SK-N-SH treated with all-trans-retinoic acid at 6 μM for 48 hours (cell line): ENCODE measurements at regions not wholly inside any gene's neighbourhood (a gene's known extent, or its start where the extent isn't known, plus 50 kb on each side); places are given as distances from the start of the nearest gene placed in this dataset.

Experiments used
- ATAC-seq: fragments of 200-7000 bp; cut with Tn5 transposase; 3 replicates; pipeline ENCODE4 v1.9.1; 2020; ENCODE audit warnings: mild to moderate bottlenecking, moderate library complexity
- ARNTL ChIP-seq: fragments of 450-650 bp; formaldehyde crosslinking; IDR thresholded peaks from 2 replicates; pipeline ENCODE4 v1.5.0; 2020; ENCODE audit warnings: low read depth, mild to moderate bottlenecking, moderate library complexity, borderline replicate concordance
- BACH2 ChIP-seq: fragments of 250-450 bp; sonication (Bioruptor Pico); IDR thresholded peaks from 2 replicates; pipeline ENCODE4 v1.9.0; 2021; ENCODE audit warnings: mild to moderate bottlenecking, borderline replicate concordance
- CSDC2 ChIP-seq: fragments of 250-450 bp; sonication (Bioruptor Pico); IDR thresholded peaks from 2 replicates; pipeline ENCODE4 v1.5.0; 2020; ENCODE audit warnings: mild to moderate bottlenecking, moderate library complexity
- ESRRG ChIP-seq: fragments of 250-450 bp; sonication (Bioruptor Pico); IDR thresholded peaks from 2 replicates; pipeline ENCODE4 v1.6.1; 2021; ENCODE audit warnings: mild to moderate bottlenecking
- GLIS3 ChIP-seq: fragments of 250-450 bp; sonication (Bioruptor Pico); IDR thresholded peaks from 2 replicates; pipeline ENCODE4 v1.5.0; 2020; ENCODE audit warnings: mild to moderate bottlenecking, moderate library complexity
- ISL1 ChIP-seq: fragments of 250-450 bp; sonication (Bioruptor Pico); IDR thresholded peaks from 2 replicates; pipeline ENCODE4 v2.1.2; 2022; ENCODE audit warnings: mild to moderate bottlenecking, moderate library complexity
- OSR1 ChIP-seq: fragments of 250-450 bp; sonication (Bioruptor Pico); IDR thresholded peaks from 2 replicates; pipeline ENCODE4 v1.8.0; 2022; ENCODE audit warnings: moderate library complexity, mild to moderate bottlenecking, inconsistent platforms
- PPARA ChIP-seq: fragments of 250-450 bp; sonication (Bioruptor Pico); IDR thresholded peaks from 2 replicates; pipeline ENCODE4 v1.5.0; 2020; ENCODE audit warnings: mild to moderate bottlenecking, borderline replicate concordance
- RARB ChIP-seq: fragments of 250-450 bp; sonication (Bioruptor Pico); IDR thresholded peaks from 2 replicates; pipeline ENCODE4 v1.8.0; 2021; ENCODE audit warnings: mild to moderate bottlenecking, moderate library complexity
- SNAI2 ChIP-seq: fragments of 250-450 bp; sonication (Bioruptor Pico); IDR thresholded peaks from 2 replicates; pipeline ENCODE4 v1.5.0; 2020; ENCODE audit warnings: mild to moderate bottlenecking, moderate library complexity
- TCF4 ChIP-seq: fragments of 250-450 bp; sonication (Bioruptor Pico); IDR thresholded peaks from 2 replicates; pipeline ENCODE4 v1.8.0; 2021; ENCODE audit warnings: mild to moderate bottlenecking, moderate library complexity, borderline replicate concordance
- ZC3H10 ChIP-seq: fragments of 250-450 bp; sonication (Bioruptor Pico); IDR thresholded peaks from 2 replicates; pipeline ENCODE4 v1.5.1; 2021; ENCODE audit warnings: mild to moderate bottlenecking, moderate library complexity
- ZFP3 ChIP-seq: fragments of 250-450 bp; sonication (Bioruptor Pico); IDR thresholded peaks from 2 replicates; pipeline ENCODE4 v1.5.0; 2020; ENCODE audit warnings: mild to moderate bottlenecking, moderate library complexity
- ZFP30 ChIP-seq: fragments of 450-650 bp; formaldehyde crosslinking; IDR thresholded peaks from 2 replicates; pipeline ENCODE4 v1.5.0; 2022; ENCODE audit warnings: mild to moderate bottlenecking, moderate library complexity
- ZNF565 ChIP-seq: fragments of 450-650 bp; formaldehyde crosslinking; conservative IDR thresholded peaks from 2 replicates; pipeline ENCODE4 v1.5.0; 2020; ENCODE audit warnings: low read depth, mild to moderate bottlenecking, moderate library complexity
- ZNF70 ChIP-seq: fragments of 450-650 bp; formaldehyde crosslinking; IDR thresholded peaks from 2 replicates; pipeline ENCODE4 v1.5.0; 2020; ENCODE audit warnings: mild to moderate bottlenecking, moderate library complexity
- ZNF8 ChIP-seq: fragments of 450-650 bp; formaldehyde crosslinking; IDR thresholded peaks from 2 replicates; pipeline ENCODE4 v1.5.0; 2020; ENCODE audit warnings: mild to moderate bottlenecking, moderate library complexity
- TF ChIP-seq, protein P1 (sequence below): fragments of 250-450 bp; sonication (Bioruptor Pico); IDR thresholded peaks from 2 replicates; pipeline ENCODE4 v1.8.0; 2021; ENCODE audit warnings: low read depth, mild to moderate bottlenecking, moderate library complexity, borderline replicate concordance
- TF ChIP-seq, protein P2 (sequence below): fragments of 250-450 bp; sonication (Bioruptor Pico); IDR thresholded peaks from 2 replicates; pipeline ENCODE4 v1.5.1; 2021; ENCODE audit warnings: mild to moderate bottlenecking, moderate library complexity
- TF ChIP-seq, protein P3 (sequence below): fragments of 250-450 bp; sonication (Bioruptor Pico); IDR thresholded peaks from 2 replicates; pipeline ENCODE4 v1.5.0; 2020; ENCODE audit warnings: mild to moderate bottlenecking, moderate library complexity
- TF ChIP-seq, protein P4 (sequence below): fragments of 250-450 bp; sonication (Bioruptor Pico); IDR thresholded peaks from 2 replicates; pipeline ENCODE4 v1.5.1; 2020; ENCODE audit warnings: low read depth, mild to moderate bottlenecking, moderate library complexity

DNA sequence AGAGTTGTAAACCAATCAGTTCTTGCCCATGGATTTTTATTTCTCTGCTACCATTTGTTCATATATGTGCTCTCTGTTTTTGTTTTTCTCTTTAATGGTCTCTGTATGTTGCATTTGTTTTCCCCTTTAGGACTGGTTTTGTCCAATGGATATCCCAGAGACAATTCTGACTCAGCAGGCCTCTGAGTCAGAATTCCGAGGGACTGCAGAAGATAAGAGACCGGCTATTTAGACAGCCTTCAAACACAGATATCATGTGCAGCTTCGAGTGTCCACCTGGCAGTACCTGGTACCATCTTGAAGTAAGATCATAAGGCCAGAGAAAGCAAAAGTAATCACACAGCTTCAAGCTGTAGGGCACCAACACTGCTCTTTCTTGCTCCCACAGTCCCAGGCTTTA lies 125.5 kb downstream of the ELOVL4 start:
- no peak for ATAC-seq
- TF ChIP-seq BACH2 (no peak), ESRRG (CRISPR knock-in tag) (no peak), ZNF8 (CRISPR knock-in tag) (no peak), ARNTL (CRISPR knock-in tag) (no peak), CSDC2 (CRISPR knock-in tag) (no peak), ZFP3 (CRISPR knock-in tag) (no peak), PPARA (CRISPR knock-in tag) (no peak), GLIS3 (CRISPR knock-in tag) (no peak), ISL1 (CRISPR knock-in tag) (no peak), SNAI2 (no peak), TCF4 (CRISPR knock-in tag) (no peak), ZFP30 (no peak)
- TF ChIP-seq, protein P1, sequence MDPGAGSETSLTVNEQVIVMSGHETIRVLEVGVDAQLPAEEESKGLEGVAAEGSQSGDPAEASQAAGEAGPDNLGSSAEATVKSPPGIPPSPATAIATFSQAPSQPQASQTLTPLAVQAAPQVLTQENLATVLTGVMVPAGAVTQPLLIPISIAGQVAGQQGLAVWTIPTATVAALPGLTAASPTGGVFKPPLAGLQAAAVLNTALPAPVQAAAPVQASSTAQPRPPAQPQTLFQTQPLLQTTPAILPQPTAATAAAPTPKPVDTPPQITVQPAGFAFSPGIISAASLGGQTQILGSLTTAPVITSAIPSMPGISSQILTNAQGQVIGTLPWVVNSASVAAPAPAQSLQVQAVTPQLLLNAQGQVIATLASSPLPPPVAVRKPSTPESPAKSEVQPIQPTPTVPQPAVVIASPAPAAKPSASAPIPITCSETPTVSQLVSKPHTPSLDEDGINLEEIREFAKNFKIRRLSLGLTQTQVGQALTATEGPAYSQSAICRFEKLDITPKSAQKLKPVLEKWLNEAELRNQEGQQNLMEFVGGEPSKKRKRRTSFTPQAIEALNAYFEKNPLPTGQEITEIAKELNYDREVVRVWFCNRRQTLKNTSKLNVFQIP (CRISPR knock-in tag) = no peak
- TF ChIP-seq, protein P2, sequence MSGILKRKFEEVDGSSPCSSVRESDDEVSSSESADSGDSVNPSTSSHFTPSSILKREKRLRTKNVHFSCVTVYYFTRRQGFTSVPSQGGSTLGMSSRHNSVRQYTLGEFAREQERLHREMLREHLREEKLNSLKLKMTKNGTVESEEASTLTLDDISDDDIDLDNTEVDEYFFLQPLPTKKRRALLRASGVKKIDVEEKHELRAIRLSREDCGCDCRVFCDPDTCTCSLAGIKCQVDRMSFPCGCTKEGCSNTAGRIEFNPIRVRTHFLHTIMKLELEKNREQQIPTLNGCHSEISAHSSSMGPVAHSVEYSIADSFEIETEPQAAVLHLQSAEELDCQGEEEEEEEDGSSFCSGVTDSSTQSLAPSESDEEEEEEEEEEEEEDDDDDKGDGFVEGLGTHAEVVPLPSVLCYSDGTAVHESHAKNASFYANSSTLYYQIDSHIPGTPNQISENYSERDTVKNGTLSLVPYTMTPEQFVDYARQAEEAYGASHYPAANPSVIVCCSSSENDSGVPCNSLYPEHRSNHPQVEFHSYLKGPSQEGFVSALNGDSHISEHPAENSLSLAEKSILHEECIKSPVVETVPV (CRISPR knock-in tag) = no peak
- TF ChIP-seq, protein P3, sequence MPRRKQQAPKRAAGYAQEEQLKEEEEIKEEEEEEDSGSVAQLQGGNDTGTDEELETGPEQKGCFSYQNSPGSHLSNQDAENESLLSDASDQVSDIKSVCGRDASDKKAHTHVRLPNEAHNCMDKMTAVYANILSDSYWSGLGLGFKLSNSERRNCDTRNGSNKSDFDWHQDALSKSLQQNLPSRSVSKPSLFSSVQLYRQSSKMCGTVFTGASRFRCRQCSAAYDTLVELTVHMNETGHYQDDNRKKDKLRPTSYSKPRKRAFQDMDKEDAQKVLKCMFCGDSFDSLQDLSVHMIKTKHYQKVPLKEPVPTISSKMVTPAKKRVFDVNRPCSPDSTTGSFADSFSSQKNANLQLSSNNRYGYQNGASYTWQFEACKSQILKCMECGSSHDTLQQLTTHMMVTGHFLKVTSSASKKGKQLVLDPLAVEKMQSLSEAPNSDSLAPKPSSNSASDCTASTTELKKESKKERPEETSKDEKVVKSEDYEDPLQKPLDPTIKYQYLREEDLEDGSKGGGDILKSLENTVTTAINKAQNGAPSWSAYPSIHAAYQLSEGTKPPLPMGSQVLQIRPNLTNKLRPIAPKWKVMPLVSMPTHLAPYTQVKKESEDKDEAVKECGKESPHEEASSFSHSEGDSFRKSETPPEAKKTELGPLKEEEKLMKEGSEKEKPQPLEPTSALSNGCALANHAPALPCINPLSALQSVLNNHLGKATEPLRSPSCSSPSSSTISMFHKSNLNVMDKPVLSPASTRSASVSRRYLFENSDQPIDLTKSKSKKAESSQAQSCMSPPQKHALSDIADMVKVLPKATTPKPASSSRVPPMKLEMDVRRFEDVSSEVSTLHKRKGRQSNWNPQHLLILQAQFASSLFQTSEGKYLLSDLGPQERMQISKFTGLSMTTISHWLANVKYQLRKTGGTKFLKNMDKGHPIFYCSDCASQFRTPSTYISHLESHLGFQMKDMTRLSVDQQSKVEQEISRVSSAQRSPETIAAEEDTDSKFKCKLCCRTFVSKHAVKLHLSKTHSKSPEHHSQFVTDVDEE (CRISPR knock-in tag) = no peak

DNA sequence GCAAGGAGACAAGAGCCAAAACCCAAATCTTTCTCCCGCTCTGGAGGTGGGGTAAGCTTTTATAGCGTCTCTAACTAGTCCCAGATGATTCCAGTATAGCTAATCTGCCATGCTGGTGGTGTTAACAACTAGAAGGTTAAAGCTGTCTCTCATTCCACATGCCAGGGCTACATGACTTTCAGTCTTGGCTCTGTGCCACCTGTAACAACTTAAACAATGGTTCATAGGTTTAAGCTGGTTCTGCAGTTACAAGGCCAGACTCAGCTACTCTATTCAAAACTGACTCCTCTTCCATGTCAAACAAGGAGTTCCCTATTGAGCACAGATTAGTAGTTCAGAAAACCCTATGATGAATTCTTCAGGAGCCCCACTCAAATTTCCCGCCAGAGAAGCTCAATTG lies 128.9 kb downstream of the ELOVL4 start:
- TF ChIP-seq ZFP3 (CRISPR knock-in tag) (no peak), ZFP30 (no peak), ARNTL (CRISPR knock-in tag) (no peak), ISL1 (CRISPR knock-in tag) (no peak)
- TF ChIP-seq, all 23 proteins: peak for 0
- ATAC-seq = no peak

DNA sequence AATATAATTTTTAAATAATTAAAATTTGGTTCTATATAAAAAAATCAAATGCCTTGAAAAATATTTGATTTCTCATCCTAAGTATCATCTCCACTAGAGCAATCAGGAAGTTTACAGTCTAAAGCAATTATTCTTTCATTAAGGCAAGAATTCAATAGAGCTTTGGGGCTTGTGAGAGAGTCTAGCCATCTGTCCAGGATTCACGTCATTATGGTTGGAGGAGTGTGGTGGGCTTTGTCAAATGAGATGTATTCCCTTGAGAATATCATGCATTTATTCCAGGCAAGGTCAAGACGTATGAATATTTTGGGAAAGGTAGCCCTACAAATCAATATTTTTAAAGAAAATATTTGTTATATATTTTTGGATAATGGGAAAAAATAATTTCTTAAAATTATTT lies 132.4 kb downstream of the ELOVL4 start:
- no peak for ATAC-seq
- TF ChIP-seq ZC3H10 (CRISPR knock-in tag) = no peak
- no peak for TF ChIP-seq ZNF8 (CRISPR knock-in tag)
- TF ChIP-seq ZNF70 (CRISPR knock-in tag) = no peak
- no peak for TF ChIP-seq ZFP30
- no peak for TF ChIP-seq ISL1 (CRISPR knock-in tag)
- TF ChIP-seq ZNF565 = no peak
- TF ChIP-seq RARB (CRISPR knock-in tag) = no peak
- TF ChIP-seq PPARA (CRISPR knock-in tag) = no peak
- TF ChIP-seq OSR1 (CRISPR knock-in tag) = no peak
- no peak for TF ChIP-seq GLIS3 (CRISPR knock-in tag)
- TF ChIP-seq TCF4 (CRISPR knock-in tag) = no peak
- TF ChIP-seq CSDC2 (CRISPR knock-in tag) = no peak
- TF ChIP-seq ESRRG (CRISPR knock-in tag) = no peak
- TF ChIP-seq, protein P3 (CRISPR knock-in tag) = no peak
- no peak for TF ChIP-seq SNAI2
- TF ChIP-seq, protein P4, sequence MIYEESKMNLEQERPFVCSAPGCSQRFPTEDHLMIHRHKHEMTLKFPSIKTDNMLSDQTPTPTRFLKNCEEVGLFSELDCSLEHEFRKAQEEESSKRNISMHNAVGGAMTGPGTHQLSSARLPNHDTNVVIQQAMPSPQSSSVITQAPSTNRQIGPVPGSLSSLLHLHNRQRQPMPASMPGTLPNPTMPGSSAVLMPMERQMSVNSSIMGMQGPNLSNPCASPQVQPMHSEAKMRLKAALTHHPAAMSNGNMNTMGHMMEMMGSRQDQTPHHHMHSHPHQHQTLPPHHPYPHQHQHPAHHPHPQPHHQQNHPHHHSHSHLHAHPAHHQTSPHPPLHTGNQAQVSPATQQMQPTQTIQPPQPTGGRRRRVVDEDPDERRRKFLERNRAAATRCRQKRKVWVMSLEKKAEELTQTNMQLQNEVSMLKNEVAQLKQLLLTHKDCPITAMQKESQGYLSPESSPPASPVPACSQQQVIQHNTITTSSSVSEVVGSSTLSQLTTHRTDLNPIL = no peak
- TF ChIP-seq, protein P1 (CRISPR knock-in tag) = no peak
